Esophagus muscularis mucosa (tissue), 4 donors: ENCODE measurements at regions not wholly inside any gene's neighbourhood (a gene's known extent, or its start where the extent isn't known, plus 50 kb on each side); places are given as distances from the start of the nearest gene placed in this dataset.

Experiments used
- DNase-seq: peaks from one replicate; pipeline ENCODE4 v3.0.0-alpha.2; 2017; ENCODE audit errors: extremely low spot score
- H3K27ac ChIP-seq, 4 donors: fragments of 200-600 bp; sonication (generic); replicated peaks in 1 of 4; 1 replicate in 3 of 4; 2 replicates in 1 of 4; pipeline ENCODE4 v1.5.1; 2016 to 2019; ENCODE audit warnings: mild to moderate bottlenecking in 1 of 4
- H3K27me3 ChIP-seq, 4 donors: fragments of 200-600 bp; sonication (generic); one replicate each; pipeline versions ENCODE4 v1.5.1 to v1.6.0; 2016 to 2019
- H3K36me3 ChIP-seq, 4 donors: fragments of 200-600 bp; sonication (generic); one replicate each; pipeline ENCODE4 v1.5.1; 2016 to 2019
- H3K4me1 ChIP-seq, 4 donors: fragments of 200-600 bp; sonication (generic); one replicate each; pipeline ENCODE4 v1.5.1; 2016 to 2019
- H3K4me3 ChIP-seq, 4 donors: fragments of 200-600 bp; sonication (generic); 1 replicate in 2 of 4; 2 replicates in 2 of 4; pipeline ENCODE4 v1.5.1; 2016 to 2019; ENCODE audit warnings: mild to moderate bottlenecking in 4 of 4, moderate library complexity in 1 of 4
- H3K9me3 ChIP-seq, 4 donors: fragments of 200-600 bp; sonication (generic); 1 replicate in 3 of 4; 2 replicates in 1 of 4; pipeline ENCODE4 v1.5.1; 2016 to 2019
- CTCF ChIP-seq, 3 experiments: fragments of 200-600 bp in 2 of 3; fragments of 450-650 bp in 1 of 3; sonication (generic) in 2 of 3; IDR thresholded peaks; one replicate each; pipeline ENCODE4 v1.5.1; 2017 to 2019; ENCODE audit warnings: antibody characterized with exemption in 3 of 3, mild to moderate bottlenecking in 2 of 3, moderate library complexity in 1 of 3
- EP300 ChIP-seq: sonication (generic); formaldehyde crosslinking; IDR thresholded peaks from one replicate; pipeline ENCODE4 v1.6.1; 2017; ENCODE audit warnings: antibody characterized with exemption
- POLR2A ChIP-seq: fragments of 450-650 bp; IDR thresholded peaks from one replicate; pipeline ENCODE4 v1.6.1; 2017; ENCODE audit warnings: antibody characterized with exemption, moderate library complexity, mild to moderate bottlenecking, low read depth
- POLR2AphosphoS5 ChIP-seq, 2 donors: sonication (generic); formaldehyde crosslinking; IDR thresholded peaks; one replicate each; pipeline ENCODE4 v1.6.1; 2017; ENCODE audit warnings: antibody characterized with exemption in 2 of 2
- WGBS: methylation state at CpG from one replicate; pipeline ENCODE4 v1.1.5; 2018; 5-methylcytosine and 5-hydroxymethylcytosine counted together
- intact Hi-C: fragments of 100-400 bp; cut with DNase I; formaldehyde crosslinking; loops from one replicate; pipeline ENCODE4 v1.15.1; 2023

- no peak for DNase-seq
- WGBS = 88% methylated on average over 3 of the region's 3 CpGs
- Histone ChIP-seq H3K4me1 (no peaks in the 10 kb centered on the region), H3K9me3 (peaks cover 0 to 4% (median 0%) of the 10 kb centered on the region in 4 donors), H3K4me3 (no peak overlapping the region), H3K36me3 (no peaks in the 10 kb centered on the region), H3K27ac (no peak overlapping the region), H3K27me3 (no peaks in the 10 kb centered on the region)
- TF ChIP-seq POLR2A (no peak), CTCF (IDR thresholded peaks at IDR 0.05) (no peak), EP300 (no peak), POLR2AphosphoS5 (IDR thresholded peaks at IDR 0.05) (no peak)
- intact Hi-C loops = no loop called here
These were observed 247.1 kb downstream of the RPS29 start for GRCh38 chr14:49339130-49339529.

- no peaks in the 10 kb centered on the region for H3K27me3 ChIP-seq
- no peaks in the 10 kb centered on the region for H3K36me3 ChIP-seq
- TF ChIP-seq POLR2A = no peak
- no peak for TF ChIP-seq POLR2AphosphoS5 (IDR thresholded peaks at IDR 0.05)
- TF ChIP-seq EP300 = no peak
- TF ChIP-seq CTCF (IDR thresholded peaks at IDR 0.05) = no peak
- no peak overlapping the region for H3K27ac ChIP-seq
- no peaks in the 10 kb centered on the region for H3K4me1 ChIP-seq
- intact Hi-C loops = no loop called here
- 54% methylated on average over 3 of the region's 3 CpGs for WGBS
- no peaks in the 10 kb centered on the region for H3K9me3 ChIP-seq
- no peak overlapping the region for H3K4me3 ChIP-seq
- DNase-seq = no peak
These were observed 266.4 kb downstream of the RPS29 start for GRCh38 chr14:49319810-49320209.

- WGBS = 67% methylated on average over 4 of the region's 4 CpGs
These were observed 270.6 kb downstream of the RPS29 start for GRCh38 chr14:49315570-49315969.

GRCh38 chr14:49314737-49315136 lies 271.4 kb downstream of the RPS29 start:
- Histone ChIP-seq H3K4me1 (no peaks in the 10 kb centered on the region), H3K27ac (no peak overlapping the region), H3K4me3 (no peak overlapping the region), H3K27me3 (no peaks in the 10 kb centered on the region), H3K36me3 (no peaks in the 10 kb centered on the region), H3K9me3 (no peaks in the 10 kb centered on the region)
- intact Hi-C loops = no loop called here
- DNase-seq = no peak
- WGBS = 72% methylated on average over 3 of the region's 3 CpGs
- TF ChIP-seq EP300 (no peak), POLR2AphosphoS5 (IDR thresholded peaks at IDR 0.05) (no peak), POLR2A (no peak), CTCF (IDR thresholded peaks at IDR 0.05) (no peak)

More at GRCh38 chr14:49315570-49315969, 270.6 kb downstream of the RPS29 start:
- H3K4me3 ChIP-seq = no peak overlapping the region
- H3K4me1 ChIP-seq = no peaks in the 10 kb centered on the region
- intact Hi-C loops = no loop called here
- H3K36me3 ChIP-seq = no peaks in the 10 kb centered on the region
- no peak overlapping the region for H3K27ac ChIP-seq
- no peaks in the 10 kb centered on the region for H3K27me3 ChIP-seq
- DNase-seq = no peak
- TF ChIP-seq POLR2AphosphoS5 (IDR thresholded peaks at IDR 0.05) (no peak), CTCF (IDR thresholded peaks at IDR 0.05) (no peak), POLR2A (no peak), EP300 (no peak)
- H3K9me3 ChIP-seq = no peaks in the 10 kb centered on the region

- intact Hi-C loops = no loop called here
- Histone ChIP-seq H3K4me3 (no peak overlapping the region), H3K27me3 (no peaks in the 10 kb centered on the region), H3K9me3 (no peaks in the 10 kb centered on the region), H3K36me3 (no peaks in the 10 kb centered on the region), H3K27ac (no peak overlapping the region), H3K4me1 (no peaks in the 10 kb centered on the region)
- TF ChIP-seq POLR2A (no peak), POLR2AphosphoS5 (IDR thresholded peaks at IDR 0.05) (no peak), EP300 (no peak), CTCF (IDR thresholded peaks at IDR 0.05) (no peak)
- no peak for DNase-seq
These were observed 273.1 kb downstream of the RPS29 start for GRCh38 chr14:49313108-49313507.
